ENCODE measurements at regions not wholly inside any gene's neighbourhood (a gene's known extent, or its start where the extent isn't known, plus 50 kb on each side); places are given as distances from the start of the nearest gene placed in this dataset.

DNA sequence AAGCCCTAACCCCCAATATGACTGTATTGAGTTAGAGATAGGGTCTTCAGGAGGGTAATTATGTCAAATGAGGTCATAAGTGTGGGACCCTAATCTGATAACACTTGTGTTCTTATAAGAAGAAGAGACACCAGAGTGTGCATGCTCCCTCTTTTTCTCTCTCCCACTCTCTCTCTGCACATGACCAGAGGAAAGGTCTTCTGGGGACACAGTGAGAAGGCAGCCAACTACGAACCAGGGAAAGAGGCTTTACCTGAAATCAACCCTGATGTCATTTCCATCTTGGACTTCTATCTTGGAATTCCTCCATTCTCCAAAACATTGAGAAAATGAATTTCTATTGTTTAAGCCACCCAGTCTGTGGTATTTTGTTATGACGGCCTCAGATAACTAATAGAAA is 97.2 kb upstream of the MAD2L1 start:
- Mint-ChIP-seq H3K27me3 (no peaks in the 10 kb centered on the region), H3K9me3 (no peaks in the 10 kb centered on the region), H3K4me3 (no peak overlapping the region), H3K27ac (no peak overlapping the region), H3K4me1 (no peaks in the 10 kb centered on the region)
- DNase-seq (no peak), ATAC-seq (no peak)

DNA sequence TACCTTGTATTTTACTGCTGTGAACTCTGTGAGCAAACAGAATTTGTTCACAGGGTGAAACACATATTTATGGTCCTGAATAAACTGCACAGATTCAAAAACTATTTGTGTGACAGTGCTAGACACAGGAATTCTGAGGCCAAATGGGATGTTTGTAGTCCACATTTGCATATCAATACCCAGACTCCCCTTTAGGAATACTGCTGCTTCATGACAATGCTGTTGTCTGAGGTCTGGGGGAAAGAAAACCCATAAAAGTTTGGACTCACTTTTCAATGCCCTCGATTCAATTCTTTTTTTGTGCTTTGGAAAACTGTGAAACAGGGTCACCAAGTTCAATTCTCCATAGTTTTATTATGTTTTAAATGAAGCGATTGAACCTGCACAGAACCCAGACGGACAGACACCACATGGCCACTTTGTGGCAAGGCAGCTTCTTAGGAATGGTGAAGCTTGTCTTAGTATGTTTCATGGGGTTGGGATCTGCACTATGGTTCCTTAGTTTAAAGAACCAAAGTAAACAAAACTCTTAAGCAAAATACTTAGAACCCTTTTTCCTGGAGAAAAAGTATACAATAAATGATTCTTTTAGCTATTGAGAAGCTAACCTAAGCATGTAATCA is 92.3 kb upstream of the MAD2L1 start:
- no peak overlapping the region for H3K4me3 Mint-ChIP-seq
- H3K27ac Mint-ChIP-seq, result no peak overlapping the region
- DNase-seq (no peak), ATAC-seq (no peak)
- no peaks in the 10 kb centered on the region for H3K27me3 Mint-ChIP-seq
- H3K4me1 Mint-ChIP-seq, result no peaks in the 10 kb centered on the region
- no peaks in the 10 kb centered on the region for H3K9me3 Mint-ChIP-seq

DNA sequence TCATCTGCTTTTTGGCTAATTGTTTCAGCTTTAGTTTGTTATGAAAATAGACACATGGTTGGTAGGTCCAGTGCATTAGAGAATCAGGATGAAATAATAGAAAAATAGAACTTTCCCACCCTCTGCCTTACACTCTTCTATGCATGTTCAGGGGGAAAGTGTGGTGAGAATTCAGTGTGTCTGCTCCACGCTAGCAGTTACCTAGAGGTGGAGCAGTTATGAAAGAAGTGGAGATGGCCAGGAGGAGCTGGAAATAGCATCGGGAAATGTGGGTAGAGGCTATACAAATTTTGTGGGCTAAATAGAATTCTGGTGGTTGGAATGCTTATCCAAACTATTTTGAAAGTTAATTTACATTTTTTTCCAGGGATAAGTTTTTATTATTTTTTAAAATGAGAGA is 91.4 kb upstream of the MAD2L1 start:
- Mint-ChIP-seq H3K9me3 (no peaks in the 10 kb centered on the region), H3K27ac (no peak overlapping the region), H3K27me3 (no peaks in the 10 kb centered on the region), H3K4me1 (no peaks in the 10 kb centered on the region), H3K4me3 (no peak overlapping the region)
- DNase-seq (no peak), ATAC-seq (no peak)

DNA sequence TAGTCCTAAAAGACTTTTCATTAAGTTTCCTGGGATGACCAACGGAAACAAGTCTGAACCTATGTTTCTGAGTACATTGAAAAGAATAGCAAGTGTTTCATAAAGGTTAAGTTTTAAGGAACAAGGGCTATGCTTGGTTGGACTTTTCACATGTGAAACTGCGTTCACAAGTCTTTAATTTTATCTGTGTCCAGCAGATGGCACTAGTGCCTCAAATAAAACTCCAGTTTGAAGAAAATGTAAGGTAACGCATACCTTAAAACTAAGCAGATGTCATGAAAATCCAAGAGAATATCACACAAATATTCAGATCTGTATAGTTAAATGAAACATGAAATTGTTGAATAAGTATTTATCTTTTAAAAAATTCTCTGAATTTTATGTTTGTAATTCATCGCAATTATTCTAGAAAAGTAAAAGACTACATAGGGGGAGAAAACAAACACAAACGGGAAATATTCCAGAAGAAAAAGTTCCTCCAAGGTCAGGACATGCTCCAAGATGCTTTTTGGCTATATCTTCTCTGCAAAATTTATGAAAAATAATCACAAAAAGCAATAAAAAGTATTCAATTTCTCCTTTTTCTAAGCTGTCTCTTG is 89.6 kb upstream of the MAD2L1 start:
- no peak for ATAC-seq
- Mint-ChIP-seq H3K9me3 (no peaks in the 10 kb centered on the region), H3K27ac (no peak overlapping the region), H3K27me3 (no peaks in the 10 kb centered on the region), H3K4me3 (no peak overlapping the region), H3K4me1 (no peaks in the 10 kb centered on the region)
- DNase-seq, result peak in 1 of 2 donors; percentile 8

DNA sequence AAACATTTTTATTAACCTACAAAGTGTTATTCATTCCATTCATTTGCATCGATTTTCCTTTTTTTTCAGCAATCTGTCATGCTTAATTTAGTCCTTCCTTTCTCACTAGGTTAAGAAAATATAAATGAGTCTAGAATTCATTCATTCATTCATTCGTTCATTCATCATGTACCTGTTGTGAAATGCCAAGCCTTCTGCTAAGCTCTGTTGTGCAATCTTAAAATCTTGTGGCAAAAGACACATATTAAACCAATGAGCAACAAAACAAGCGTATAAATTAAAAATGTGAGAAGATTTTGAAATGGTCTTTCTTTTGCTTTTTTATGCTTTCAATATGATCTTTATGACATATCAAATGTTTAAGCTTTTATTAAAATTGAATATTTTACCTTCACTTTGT is 88.6 kb upstream of the MAD2L1 start:
- no peaks in the 10 kb centered on the region for H3K9me3 Mint-ChIP-seq
- no peaks in the 10 kb centered on the region for H3K27me3 Mint-ChIP-seq
- no peak overlapping the region for H3K27ac Mint-ChIP-seq
- H3K4me1 Mint-ChIP-seq, result no peaks in the 10 kb centered on the region
- ATAC-seq (no peak), DNase-seq (no peak)
- H3K4me3 Mint-ChIP-seq, result no peak overlapping the region

DNA sequence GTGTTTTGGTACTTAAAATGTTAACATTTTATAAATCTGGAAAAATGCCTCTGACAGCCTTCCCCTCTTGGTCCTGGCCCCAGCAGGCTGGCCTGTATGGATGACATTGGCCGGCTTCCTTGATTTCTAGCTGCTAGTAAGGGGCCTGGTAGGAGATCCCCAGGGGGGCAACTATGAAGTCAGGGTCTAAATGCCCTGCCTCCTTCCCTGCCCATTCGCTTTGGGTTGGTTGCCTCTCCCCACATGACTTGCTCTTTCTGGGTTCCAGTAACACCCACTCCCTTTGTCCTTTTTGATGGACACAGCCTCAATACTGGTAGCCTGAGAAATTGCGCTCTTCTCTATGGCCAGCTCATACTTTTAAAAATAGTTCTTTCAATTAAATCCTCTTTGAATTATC is 78.0 kb upstream of the MAD2L1 start:
- DNase-seq (no peak), ATAC-seq (no peak)
- H3K27ac Mint-ChIP-seq, result no peak overlapping the region
- H3K27me3 Mint-ChIP-seq, result no peaks in the 10 kb centered on the region
- no peak overlapping the region for H3K4me3 Mint-ChIP-seq
- peaks cover 0 to 12% of the 10 kb centered on the region in 2 donors for H3K9me3 Mint-ChIP-seq
- H3K4me1 Mint-ChIP-seq, result no peaks in the 10 kb centered on the region

DNA sequence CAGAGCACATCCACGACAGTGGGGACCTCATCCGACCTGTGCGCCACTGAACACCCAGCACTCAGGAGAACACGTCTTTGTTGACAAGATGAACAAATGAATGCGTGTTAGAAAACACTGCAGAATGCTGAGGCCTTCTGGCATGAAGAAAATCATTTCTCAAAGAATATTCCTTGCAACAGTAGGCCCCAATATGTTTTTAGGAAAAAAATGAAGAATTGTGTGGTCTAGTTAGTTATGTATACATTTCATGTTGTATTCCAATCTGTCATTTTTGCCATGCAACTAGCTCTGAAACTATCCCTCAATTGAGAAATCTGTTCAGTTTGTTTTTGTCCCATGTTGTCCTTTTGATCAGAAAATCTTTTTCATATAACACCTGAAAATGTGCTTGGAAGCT is 77.4 kb upstream of the MAD2L1 start:
- Mint-ChIP-seq H3K27me3 (no peaks in the 10 kb centered on the region), H3K4me1 (no peaks in the 10 kb centered on the region), H3K4me3 (no peak overlapping the region), H3K27ac (no peak overlapping the region), H3K9me3 (peaks cover 0 to 12% of the 10 kb centered on the region in 2 donors)
- ATAC-seq, result no peak
- no peak for DNase-seq

DNA sequence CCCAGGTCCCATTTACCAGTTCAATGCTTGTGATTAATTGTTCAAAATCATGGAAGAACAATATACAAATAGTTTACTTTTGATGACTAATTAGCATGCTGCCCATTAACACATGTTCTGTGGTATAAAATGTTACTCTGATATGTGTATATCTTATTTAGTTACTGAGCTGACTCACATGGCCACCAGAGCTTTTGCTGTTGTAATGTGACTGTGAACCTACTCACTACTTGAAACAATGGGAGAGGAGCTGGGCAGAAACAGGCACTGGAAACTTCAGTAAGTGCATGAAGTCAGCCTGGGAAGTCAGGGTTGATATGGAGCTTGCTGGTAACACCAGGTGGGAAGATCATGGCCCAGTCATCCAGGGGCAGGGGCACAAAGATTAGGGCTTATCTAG is 72.7 kb upstream of the MAD2L1 start:
- no peak overlapping the region for H3K4me3 Mint-ChIP-seq
- H3K4me1 Mint-ChIP-seq, result no peaks in the 10 kb centered on the region
- H3K9me3 Mint-ChIP-seq, result peaks cover 0 to 12% of the 10 kb centered on the region in 2 donors
- H3K27me3 Mint-ChIP-seq, result no peaks in the 10 kb centered on the region
- DNase-seq (no peak), ATAC-seq (no peak)
- no peak overlapping the region for H3K27ac Mint-ChIP-seq

DNA sequence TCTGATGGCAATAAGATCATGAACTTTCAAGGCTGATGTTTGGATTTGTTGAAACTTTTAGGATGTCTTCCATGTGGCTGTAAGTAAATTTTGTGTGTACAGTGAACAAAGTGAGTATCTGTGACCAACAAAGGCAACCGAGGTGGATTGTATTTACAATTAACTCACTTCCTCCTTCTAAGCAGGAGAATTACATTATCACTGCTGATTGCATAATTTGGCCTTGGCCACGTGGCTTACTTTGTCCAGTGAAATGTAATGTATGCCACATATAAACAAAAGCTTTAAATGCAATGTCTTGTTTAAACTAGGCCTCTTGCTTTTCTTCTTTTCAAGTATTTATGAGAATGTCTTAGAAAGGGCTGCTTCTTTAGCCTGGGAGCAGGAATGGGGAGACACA is 66.3 kb upstream of the MAD2L1 start:
- Mint-ChIP-seq H3K27me3 (no peaks in the 10 kb centered on the region), H3K4me1 (no peaks in the 10 kb centered on the region), H3K27ac (no peak overlapping the region), H3K9me3 (no peaks in the 10 kb centered on the region), H3K4me3 (no peak overlapping the region)
- DNase-seq, result no peak
- ATAC-seq, result no peak

DNA sequence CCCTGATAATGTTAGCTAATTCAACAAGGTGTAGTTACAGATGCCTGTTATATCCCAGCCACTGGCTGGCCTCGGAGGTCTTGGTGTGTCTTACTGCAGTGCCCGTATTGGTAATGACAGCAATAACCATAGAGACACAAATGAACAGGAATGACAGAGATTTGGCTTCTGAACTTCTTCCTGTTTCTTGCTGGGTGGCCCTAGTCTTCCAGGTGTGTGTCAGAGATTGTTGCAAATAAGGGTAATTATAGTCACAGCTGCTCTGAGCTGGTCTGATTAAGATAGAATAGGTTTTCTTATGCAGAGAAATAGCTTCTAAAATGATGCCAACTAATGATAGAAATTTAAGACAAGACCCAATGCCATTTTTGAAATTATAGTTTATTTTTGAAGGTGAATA is 64.1 kb upstream of the MAD2L1 start:
- Mint-ChIP-seq H3K27me3 (peaks cover 3% of the 10 kb centered on the region), H3K4me3 (no peak overlapping the region), H3K9me3 (no peaks in the 10 kb centered on the region), H3K4me1 (no peaks in the 10 kb centered on the region), H3K27ac (no peak overlapping the region)
- DNase-seq, result no peak
- no peak for ATAC-seq
